ENCODE measurements at regions not wholly inside any gene's neighbourhood (a gene's known extent, or its start where the extent isn't known, plus 50 kb on each side); places are given as distances from the start of the nearest gene placed in this dataset.

- Histone ChIP-seq H3K4me3 (ENCODE audit: low read length) (no peak overlapping the region), H3K4me2 (ENCODE audit: low read depth, low read length) (no peak overlapping the region), H3K9me3 (replicated peaks; ENCODE audit: insufficient read depth, low read length) (no peaks in the 10 kb centered on the region), H3K36me3 (replicated peaks; ENCODE audit: insufficient read depth, low read length) (no peaks in the 10 kb centered on the region), H3K27me3 (replicated peaks; ENCODE audit: insufficient read depth, low read length) (no peaks in the 10 kb centered on the region), H3K9ac (ENCODE audit: low read length) (no peak overlapping the region), H2AFZ (ENCODE audit: low read length) (no peak overlapping the region), H3F3A (ENCODE audit: insufficient read depth, low read length) (no peaks in the 10 kb centered on the region), H3K4me1 (ENCODE audit: low read length) (no peaks in the 10 kb centered on the region), H3K27ac (ENCODE audit: low read length) (no peak overlapping the region), H3K9me2 (replicated peaks; ENCODE audit: insufficient read depth, low read length) (no peaks in the 10 kb centered on the region), H3K79me2 (ENCODE audit: low read length) (no peaks in the 10 kb centered on the region), H4K20me1 (ENCODE audit: insufficient read depth, low read length) (no peaks in the 10 kb centered on the region)
- TF ChIP-seq, protein P1, sequence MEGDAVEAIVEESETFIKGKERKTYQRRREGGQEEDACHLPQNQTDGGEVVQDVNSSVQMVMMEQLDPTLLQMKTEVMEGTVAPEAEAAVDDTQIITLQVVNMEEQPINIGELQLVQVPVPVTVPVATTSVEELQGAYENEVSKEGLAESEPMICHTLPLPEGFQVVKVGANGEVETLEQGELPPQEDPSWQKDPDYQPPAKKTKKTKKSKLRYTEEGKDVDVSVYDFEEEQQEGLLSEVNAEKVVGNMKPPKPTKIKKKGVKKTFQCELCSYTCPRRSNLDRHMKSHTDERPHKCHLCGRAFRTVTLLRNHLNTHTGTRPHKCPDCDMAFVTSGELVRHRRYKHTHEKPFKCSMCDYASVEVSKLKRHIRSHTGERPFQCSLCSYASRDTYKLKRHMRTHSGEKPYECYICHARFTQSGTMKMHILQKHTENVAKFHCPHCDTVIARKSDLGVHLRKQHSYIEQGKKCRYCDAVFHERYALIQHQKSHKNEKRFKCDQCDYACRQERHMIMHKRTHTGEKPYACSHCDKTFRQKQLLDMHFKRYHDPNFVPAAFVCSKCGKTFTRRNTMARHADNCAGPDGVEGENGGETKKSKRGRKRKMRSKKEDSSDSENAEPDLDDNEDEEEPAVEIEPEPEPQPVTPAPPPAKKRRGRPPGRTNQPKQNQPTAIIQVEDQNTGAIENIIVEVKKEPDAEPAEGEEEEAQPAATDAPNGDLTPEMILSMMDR (IDR thresholded peaks at IDR 0.05; ENCODE audit: low read length), result no peak
- TF ChIP-seq EZH2phosphoT487 (IDR thresholded peaks at IDR 0.05; ENCODE audit: low read length), result no peak
- no peak for TF ChIP-seq EZH2 (optimal IDR thresholded peaks at IDR 0.05; ENCODE audit: low read depth, low read length)
- no peak for DNase-seq
Measured at GRCh38 chr11:123366924-123367323, 63.1 kb upstream of the GRAMD1B start.

GRCh38 chr11:123365955-123366354 is 64.1 kb upstream of the GRAMD1B start:
- no peak for DNase-seq
- H3K4me2 ChIP-seq (ENCODE audit: low read depth, low read length), result no peak overlapping the region
- no peak overlapping the region for H3K27ac ChIP-seq (ENCODE audit: low read length)

DNA sequence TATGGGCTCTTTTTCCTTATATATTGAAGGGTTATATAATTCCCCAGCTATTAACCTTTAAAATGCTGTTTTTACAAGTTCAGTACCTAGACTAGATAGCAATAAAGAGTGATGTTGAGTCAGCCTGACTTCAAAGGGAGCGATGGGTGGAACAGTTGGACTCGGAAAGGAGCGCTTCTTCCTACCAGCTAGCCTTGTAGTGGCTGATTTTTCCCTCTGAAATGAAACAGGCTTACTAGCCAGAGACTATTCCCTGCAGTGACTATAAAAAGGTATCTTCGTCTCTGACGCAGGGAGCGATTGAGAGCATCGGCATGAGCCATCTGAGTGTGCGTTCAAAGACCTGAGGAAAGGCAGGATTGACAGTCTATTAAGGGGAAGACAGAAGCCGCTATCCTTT is 66.0 kb upstream of the GRAMD1B start:
- Histone ChIP-seq H3K4me1 (ENCODE audit: low read length) (no peaks in the 10 kb centered on the region), H3K4me2 (ENCODE audit: low read depth, low read length) (no peak overlapping the region), H3K9me2 (replicated peaks; ENCODE audit: insufficient read depth, low read length) (no peaks in the 10 kb centered on the region), H3K27ac (ENCODE audit: low read length) (no peak overlapping the region), H3F3A (ENCODE audit: insufficient read depth, low read length) (no peaks in the 10 kb centered on the region), H3K4me3 (ENCODE audit: low read length) (no peak overlapping the region), H3K79me2 (ENCODE audit: low read length) (no peaks in the 10 kb centered on the region), H2AFZ (ENCODE audit: low read length) (no peak overlapping the region), H3K36me3 (replicated peaks; ENCODE audit: insufficient read depth, low read length) (no peaks in the 10 kb centered on the region), H3K27me3 (replicated peaks; ENCODE audit: insufficient read depth, low read length) (peaks cover 3% of the 10 kb centered on the region; the same call in 1 of the 2 replicates), H3K9me3 (replicated peaks; ENCODE audit: insufficient read depth, low read length) (no peaks in the 10 kb centered on the region), H3K9ac (ENCODE audit: low read length) (no peak overlapping the region), H4K20me1 (ENCODE audit: insufficient read depth, low read length) (no peaks in the 10 kb centered on the region)
- TF ChIP-seq EZH2phosphoT487 (IDR thresholded peaks at IDR 0.05; ENCODE audit: low read length), result no peak
- DNase-seq, result no peak

More at GRCh38 chr11:123365955-123366354, 64.1 kb upstream of the GRAMD1B start:
- Histone ChIP-seq H2AFZ (ENCODE audit: low read length) (no peak overlapping the region), H3K27me3 (replicated peaks; ENCODE audit: insufficient read depth, low read length) (no peaks in the 10 kb centered on the region), H3F3A (ENCODE audit: insufficient read depth, low read length) (no peaks in the 10 kb centered on the region), H3K9ac (ENCODE audit: low read length) (no peak overlapping the region), H3K9me2 (replicated peaks; ENCODE audit: insufficient read depth, low read length) (no peaks in the 10 kb centered on the region), H4K20me1 (ENCODE audit: insufficient read depth, low read length) (no peaks in the 10 kb centered on the region), H3K4me1 (ENCODE audit: low read length) (no peaks in the 10 kb centered on the region), H3K79me2 (ENCODE audit: low read length) (no peaks in the 10 kb centered on the region), H3K4me3 (ENCODE audit: low read length) (no peak overlapping the region), H3K9me3 (replicated peaks; ENCODE audit: insufficient read depth, low read length) (no peaks in the 10 kb centered on the region), H3K36me3 (replicated peaks; ENCODE audit: insufficient read depth, low read length) (no peaks in the 10 kb centered on the region)
- TF ChIP-seq, protein P1 (IDR thresholded peaks at IDR 0.05; ENCODE audit: low read length), result no peak

GRCh38 chr11:123363556-123363955 is 66.5 kb upstream of the GRAMD1B start:
- H3K36me3 ChIP-seq (replicated peaks; ENCODE audit: insufficient read depth, low read length), result no peaks in the 10 kb centered on the region
- H3K27ac ChIP-seq (ENCODE audit: low read length), result no peak overlapping the region
- no peak overlapping the region for H2AFZ ChIP-seq (ENCODE audit: low read length)
- peaks cover 8% of the 10 kb centered on the region; the same call in 1 of the 2 replicates for H3K27me3 ChIP-seq (replicated peaks; ENCODE audit: insufficient read depth, low read length)
- TF ChIP-seq EZH2 (optimal IDR thresholded peaks at IDR 0.05; ENCODE audit: low read depth, low read length) (no peak), EZH2phosphoT487 (IDR thresholded peaks at IDR 0.05; ENCODE audit: low read length) (no peak)
- TF ChIP-seq, protein P1 (IDR thresholded peaks at IDR 0.05; ENCODE audit: low read length), result no peak
- H3K4me1 ChIP-seq (ENCODE audit: low read length), result no peaks in the 10 kb centered on the region
- no peak for DNase-seq
- no peak overlapping the region for H3K4me3 ChIP-seq (ENCODE audit: low read length)
- H3K9ac ChIP-seq (ENCODE audit: low read length), result no peak overlapping the region
- no peaks in the 10 kb centered on the region for H3K9me2 ChIP-seq (replicated peaks; ENCODE audit: insufficient read depth, low read length)
- no peaks in the 10 kb centered on the region for H3K79me2 ChIP-seq (ENCODE audit: low read length)
- no peaks in the 10 kb centered on the region for H3K9me3 ChIP-seq (replicated peaks; ENCODE audit: insufficient read depth, low read length)
- no peak overlapping the region for H3K4me2 ChIP-seq (ENCODE audit: low read depth, low read length)
- no peaks in the 10 kb centered on the region for H4K20me1 ChIP-seq (ENCODE audit: insufficient read depth, low read length)
- no peaks in the 10 kb centered on the region for H3F3A ChIP-seq (ENCODE audit: insufficient read depth, low read length)

Data from MM.1S (cell line).